ENCODE measurements at regions not wholly inside any gene's neighbourhood (a gene's known extent, or its start where the extent isn't known, plus 50 kb on each side); places are given as distances from the start of the nearest gene placed in this dataset.
"Not testable (repeated sequence)": the region's sequence is repeated elsewhere in the genome, so short reads cannot be mapped to it uniquely, and the experiment has no call there.

DNA sequence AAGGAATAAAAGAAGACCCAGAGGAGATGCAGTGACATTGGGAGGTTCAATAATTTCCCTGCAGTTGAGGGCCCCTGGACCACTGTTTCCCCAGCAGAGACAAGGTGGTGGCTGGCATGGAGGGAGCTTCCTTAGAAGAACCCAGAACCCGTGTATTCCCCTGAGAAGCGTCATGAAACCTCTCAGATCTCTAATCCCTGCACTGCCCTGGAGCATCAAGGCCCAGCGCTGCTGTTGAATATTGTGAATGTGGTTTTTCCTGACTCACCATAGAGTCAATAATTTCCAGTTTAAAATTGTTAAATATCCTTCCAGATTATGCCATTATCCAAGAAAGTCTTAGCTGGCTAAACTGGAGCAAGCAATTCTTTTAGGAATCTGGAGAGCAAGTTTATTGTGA is 187.2 kb downstream of the LMLN start:
- not testable (repeated sequence) for DNase-seq (ENCODE audit: low read depth in 2 of 2)

GRCh38 chr3:198147993-198148392 is 188.0 kb downstream of the LMLN start:
- not testable (repeated sequence) for DNase-seq (ENCODE audit: low read depth in 2 of 2)

DNA sequence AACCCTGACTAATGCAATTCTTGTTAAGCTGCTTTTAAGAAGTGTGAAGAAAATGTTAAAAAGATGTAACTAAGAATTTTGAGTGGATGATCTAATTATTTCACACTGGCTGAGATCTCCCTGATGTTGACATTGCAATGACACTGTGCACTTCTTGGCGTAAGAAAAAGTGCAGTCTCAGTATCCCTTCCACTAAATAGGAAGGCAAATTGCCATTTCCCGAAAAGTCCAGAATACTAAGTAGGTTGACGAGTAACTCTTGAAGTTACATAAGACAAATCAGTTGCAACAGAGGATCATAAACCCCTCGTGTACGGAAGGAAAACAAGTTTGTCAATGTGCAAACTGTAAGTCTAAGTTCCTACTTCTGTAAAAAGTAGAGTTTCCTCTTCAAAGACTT is 189.9 kb downstream of the LMLN start:
- DNase-seq (ENCODE audit: low read depth in 2 of 2): not testable (repeated sequence)

DNA sequence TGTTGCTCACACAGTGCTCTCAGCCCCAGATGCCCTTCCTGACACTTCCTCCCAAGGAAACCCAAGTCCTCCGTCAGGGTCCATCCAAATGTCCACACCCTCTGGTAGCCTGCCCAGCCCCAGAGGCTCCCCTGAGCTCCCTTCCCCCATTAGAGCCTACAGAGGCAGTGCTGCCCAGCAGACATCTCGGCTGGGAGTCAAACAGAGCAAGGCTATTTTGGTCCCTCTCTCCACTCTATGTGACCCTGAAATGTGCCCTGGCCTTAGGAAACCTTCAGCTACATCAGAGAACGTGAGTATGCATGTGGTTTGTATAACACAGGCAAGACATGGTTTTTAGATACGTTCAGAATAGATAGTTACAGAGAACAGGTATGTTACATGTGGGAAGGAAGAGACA is 191.8 kb downstream of the LMLN start:
- not testable (repeated sequence) for DNase-seq (ENCODE audit: low read depth in 2 of 2)

DNA sequence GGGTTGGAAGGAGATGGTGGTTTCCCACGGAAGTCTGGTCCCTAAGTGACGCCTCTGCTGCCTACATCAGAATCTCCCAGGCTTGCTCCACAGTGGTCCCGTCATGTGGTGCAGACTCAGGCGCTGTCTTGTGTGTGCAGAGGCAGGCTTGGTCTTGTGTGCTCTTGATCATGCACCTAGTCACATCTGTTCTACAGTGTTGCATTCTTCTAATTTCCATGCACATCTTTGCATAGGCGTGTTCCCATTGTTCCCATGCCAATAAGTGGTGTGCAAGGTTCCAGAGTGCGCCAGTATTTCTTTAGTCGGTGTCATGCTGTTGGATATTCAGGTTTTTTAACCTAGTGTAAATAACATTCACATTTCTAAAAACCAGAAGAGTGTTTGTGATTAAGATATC is 195.8 kb downstream of the LMLN start:
- not testable (repeated sequence) for DNase-seq (ENCODE audit: low read depth in 2 of 2)

GRCh38 chr3:198157231-198157868 is 197.3 kb downstream of the LMLN start:
- not testable (repeated sequence) for DNase-seq (ENCODE audit: low read depth in 2 of 2)

DNA sequence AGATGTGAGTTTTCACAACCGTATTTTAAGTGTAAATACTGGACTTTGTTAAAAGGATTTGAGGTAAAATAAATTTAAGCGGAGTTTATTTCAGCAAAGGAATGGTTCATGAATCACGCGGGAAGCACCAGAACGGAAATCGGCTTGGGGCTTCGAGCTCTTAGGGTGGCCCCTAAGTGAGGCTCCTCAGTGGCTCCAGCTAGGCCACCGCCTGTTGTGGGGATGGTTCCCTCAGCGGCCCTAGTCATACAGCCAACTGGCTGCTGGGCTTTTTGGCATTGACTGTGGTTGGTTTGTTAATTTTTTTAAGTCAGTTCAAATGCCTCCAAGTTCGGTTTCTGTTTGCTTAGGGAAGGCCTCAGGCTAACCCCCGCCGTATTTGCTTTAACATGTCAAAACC is 198.0 kb downstream of the LMLN start:
- not testable (repeated sequence) for DNase-seq (ENCODE audit: low read depth in 2 of 2)

GRCh38 chr3:198167339-198168039 is 207.5 kb downstream of the LMLN start:
- peak; percentile 48 to 57 for DNase-seq (ENCODE audit: low read depth in 2 of 2)

DNA sequence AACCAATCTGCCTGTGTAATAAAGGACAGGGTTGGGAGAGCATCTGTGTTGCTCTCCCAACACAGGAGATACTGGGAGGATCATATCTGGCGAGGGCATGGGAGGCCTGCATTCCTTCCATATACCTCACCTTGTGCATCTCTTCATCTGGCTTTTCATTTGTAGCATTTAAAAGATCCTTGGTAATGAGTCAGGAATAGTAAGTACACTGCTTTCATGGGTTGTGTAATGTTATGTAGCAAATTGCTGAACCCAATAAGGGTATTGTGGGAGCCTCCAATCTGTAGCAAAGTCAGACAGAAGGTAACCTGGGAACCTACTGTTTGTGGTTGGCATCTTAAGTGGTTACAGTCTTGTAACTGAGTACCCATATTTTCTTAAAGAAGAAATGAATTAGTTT is 210.8 kb downstream of the LMLN start:
- not testable (repeated sequence) for DNase-seq (ENCODE audit: low read depth in 2 of 2)

DNA sequence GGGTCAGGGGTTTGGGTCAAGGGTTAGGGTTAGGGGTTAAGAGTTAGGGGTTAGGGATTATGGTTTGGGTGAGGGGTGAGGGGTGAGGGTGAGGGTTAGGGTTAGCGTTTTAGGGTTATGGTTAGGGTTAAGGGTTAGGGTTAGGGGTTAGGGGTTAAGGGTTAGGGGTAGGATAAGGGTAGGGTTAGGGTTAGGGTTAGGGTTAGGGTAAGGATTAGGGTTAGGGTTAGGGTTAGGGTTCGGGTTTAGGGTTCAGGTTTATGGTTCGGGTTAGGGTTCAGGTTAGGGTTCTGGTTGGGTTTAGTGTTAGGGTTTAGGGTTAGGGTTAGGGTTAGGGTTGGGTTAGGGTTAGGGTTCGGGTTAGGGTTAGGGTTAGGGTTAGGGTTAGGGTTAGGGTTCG is 213.1 kb downstream of the LMLN start:
- not testable (repeated sequence) for DNase-seq (ENCODE audit: low read depth in 2 of 2)

- DNase-seq (ENCODE audit: low read depth in 2 of 2): not testable (repeated sequence)
Measured at GRCh38 chr3:198173929-198174574, 214.0 kb downstream of the LMLN start.
